Ovary (tissue), 3 donors: ENCODE measurements at regions not wholly inside any gene's neighbourhood (a gene's known extent, or its start where the extent isn't known, plus 50 kb on each side); places are given as distances from the start of the nearest gene placed in this dataset.

Experiments used
- POLR2A ChIP-seq: fragments of 450-650 bp; IDR thresholded peaks from one replicate; pipeline ENCODE4 v1.6.1; 2017; ENCODE audit warnings: antibody characterized with exemption, mild to moderate bottlenecking, moderate library complexity
- TF ChIP-seq, protein P1 (sequence below), 3 donors: fragments of 450-650 bp in 2 of 3; fragments of 200-600 bp in 1 of 3; IDR thresholded peaks; one replicate each; pipeline versions ENCODE4 v1.5.1 to v1.8.0; 2016 to 2022; ENCODE audit warnings: antibody characterized with exemption in 3 of 3, mild to moderate bottlenecking in 1 of 3
- donor health status: DM: no; HTN: no; CAD: no.

DNA sequence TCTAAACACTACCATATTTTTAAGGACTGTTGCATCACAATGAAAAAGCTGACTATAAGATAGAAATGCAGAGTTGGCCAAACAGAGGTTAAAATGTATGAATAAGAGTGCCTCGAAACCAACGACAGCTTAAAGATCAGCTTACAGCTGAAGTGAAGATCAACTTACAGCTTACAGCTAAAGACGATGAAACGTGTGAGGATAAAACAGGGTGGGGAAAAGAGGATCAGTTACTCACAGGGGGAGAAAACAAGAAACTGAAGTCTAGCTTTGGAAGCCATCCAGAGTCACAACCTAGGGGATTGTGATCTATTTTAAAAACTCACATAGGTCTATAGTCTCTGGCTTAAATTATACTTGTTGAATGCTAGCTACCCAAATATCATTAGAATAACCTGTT is 220.0 kb downstream of the SNCAIP start:
- TF ChIP-seq, protein P1, sequence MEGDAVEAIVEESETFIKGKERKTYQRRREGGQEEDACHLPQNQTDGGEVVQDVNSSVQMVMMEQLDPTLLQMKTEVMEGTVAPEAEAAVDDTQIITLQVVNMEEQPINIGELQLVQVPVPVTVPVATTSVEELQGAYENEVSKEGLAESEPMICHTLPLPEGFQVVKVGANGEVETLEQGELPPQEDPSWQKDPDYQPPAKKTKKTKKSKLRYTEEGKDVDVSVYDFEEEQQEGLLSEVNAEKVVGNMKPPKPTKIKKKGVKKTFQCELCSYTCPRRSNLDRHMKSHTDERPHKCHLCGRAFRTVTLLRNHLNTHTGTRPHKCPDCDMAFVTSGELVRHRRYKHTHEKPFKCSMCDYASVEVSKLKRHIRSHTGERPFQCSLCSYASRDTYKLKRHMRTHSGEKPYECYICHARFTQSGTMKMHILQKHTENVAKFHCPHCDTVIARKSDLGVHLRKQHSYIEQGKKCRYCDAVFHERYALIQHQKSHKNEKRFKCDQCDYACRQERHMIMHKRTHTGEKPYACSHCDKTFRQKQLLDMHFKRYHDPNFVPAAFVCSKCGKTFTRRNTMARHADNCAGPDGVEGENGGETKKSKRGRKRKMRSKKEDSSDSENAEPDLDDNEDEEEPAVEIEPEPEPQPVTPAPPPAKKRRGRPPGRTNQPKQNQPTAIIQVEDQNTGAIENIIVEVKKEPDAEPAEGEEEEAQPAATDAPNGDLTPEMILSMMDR (IDR thresholded peaks at IDR 0.05) = no peak
- no peak for TF ChIP-seq POLR2A
